NCI-H128 (cell line): ENCODE measurements at regions not wholly inside any gene's neighbourhood (a gene's known extent, or its start where the extent isn't known, plus 50 kb on each side); places are given as distances from the start of the nearest gene placed in this dataset.
"Not testable (repeated sequence)": the region's sequence is repeated elsewhere in the genome, so short reads cannot be mapped to it uniquely, and the experiment has no call there.

Experiments
- DNase-seq: peaks from one replicate; lab custom pipeline; 2025; ENCODE audit not compliant: unreplicated experiment; lab: John Stamatoyannopoulos, UW

DNA sequence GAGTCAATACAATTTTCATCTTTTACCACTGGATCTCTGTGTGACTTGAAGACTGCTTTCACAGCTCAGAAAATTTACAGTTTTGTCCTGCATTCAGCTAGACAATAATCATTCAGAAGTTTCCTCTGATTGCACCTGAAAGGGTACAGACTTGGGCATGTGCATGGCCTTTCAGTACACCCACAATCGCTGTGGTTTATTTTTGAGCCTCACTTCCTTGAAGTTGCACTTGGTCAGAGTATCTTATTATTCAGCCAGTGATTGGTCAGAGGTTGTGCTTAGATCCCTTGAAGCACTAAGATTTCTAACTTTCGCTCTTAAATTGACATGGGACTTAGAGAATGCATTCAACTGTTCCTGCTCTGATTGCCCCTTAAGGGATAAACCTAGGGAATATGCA is 508.2 kb downstream of the FAM181B start:
- DNase-seq: no peak

DNA sequence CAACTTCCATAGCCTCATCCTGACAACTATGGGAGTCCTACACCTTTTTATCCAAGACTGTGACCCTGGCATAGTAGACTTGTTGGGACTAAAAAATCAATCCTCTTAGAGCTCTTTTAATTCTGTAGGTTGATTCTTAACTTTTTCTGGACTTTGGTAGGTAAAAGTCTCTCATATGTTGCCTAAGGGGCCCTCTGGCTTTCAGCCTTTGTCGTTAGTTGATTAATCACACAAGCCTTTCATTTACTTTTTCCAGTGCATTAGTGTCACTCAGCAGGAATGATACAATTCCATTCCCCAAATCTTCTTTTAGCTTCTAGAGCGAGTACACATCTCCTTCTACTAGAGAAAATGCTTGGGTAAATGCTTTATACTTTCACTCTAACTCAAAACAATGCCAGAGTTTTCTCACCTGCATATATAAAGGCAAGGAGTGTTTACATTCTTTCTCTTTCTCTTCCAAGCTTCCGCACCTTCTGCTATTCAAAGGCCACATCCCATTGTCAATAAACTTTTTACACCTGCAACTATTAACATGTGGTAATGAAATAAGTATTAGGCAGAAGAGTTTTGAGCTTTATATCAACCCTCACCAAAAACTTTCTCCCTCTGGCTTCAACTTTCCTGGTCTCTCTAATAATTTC is 516.6 kb downstream of the FAM181B start:
- DNase-seq: no peak

GRCh38 chr11:82210011-82210410 is 523.7 kb downstream of the FAM181B start:
- DNase-seq: no peak

DNA sequence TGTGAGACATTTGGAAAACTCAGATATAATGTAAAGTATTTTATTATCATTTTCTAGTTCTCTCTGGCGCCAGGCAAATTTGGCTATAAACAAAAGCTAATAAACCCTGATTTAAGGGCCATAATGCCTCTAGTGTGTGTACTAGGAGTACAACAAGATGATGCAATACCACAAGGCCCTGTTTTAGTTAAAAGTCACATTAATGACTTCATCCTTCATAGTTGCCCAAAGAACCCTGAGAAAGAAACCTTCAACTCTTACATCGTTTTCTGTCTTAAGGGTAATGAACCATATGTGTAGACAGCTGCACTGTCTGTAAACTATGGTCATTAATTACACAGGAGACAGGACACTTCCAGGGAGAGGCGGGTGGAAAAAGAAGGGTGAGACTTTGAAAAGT is 538.4 kb downstream of the FAM181B start:
- DNase-seq: no peak

GRCh38 chr11:82194521-82194920 is 539.1 kb downstream of the FAM181B start:
- DNase-seq: no peak

GRCh38 chr11:82191695-82192094 is 542.0 kb downstream of the FAM181B start:
- DNase-seq: no peak

DNA sequence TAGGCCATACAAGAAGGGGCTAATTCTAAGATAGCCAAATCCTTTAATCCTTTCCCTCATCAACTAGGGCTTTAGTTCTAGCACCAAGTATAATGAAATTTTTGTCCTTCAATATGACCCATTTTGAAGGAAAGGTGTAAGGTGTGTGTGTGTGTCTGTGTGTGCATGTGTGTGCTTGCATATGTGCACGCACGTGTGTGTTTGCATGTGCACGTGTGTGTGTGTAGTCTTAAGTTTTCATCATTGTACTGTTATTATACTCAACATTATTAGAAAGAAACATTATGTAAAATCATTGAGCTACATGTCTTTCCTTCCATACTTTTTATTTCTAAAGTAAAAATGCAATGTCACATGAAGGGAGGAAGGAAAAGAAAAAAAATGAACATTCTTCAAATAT is 547.7 kb downstream of the FAM181B start:
- no peak for DNase-seq

DNA sequence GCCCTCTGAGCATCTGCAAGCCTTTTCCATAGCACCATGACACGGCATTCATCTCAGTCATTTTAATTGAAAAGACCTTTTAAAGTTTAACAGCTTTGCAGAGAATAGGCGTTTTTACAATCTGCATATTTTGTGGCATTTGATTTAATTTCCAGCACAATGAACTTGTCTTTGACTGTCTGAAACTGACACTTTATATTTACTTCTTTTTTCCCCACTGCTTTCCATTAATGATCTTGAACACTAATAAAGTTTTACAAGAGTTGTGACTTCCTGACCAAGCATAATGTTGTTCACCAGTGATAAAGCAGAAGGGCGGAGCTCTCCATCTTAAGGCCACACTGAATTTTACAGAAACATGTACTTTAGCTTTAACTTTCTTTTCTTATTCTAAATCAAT is 548.7 kb downstream of the FAM181B start:
- DNase-seq: no peak

- DNase-seq: no peak
Measured at GRCh38 chr11:82183346-82183745, 550.3 kb downstream of the FAM181B start.

DNA sequence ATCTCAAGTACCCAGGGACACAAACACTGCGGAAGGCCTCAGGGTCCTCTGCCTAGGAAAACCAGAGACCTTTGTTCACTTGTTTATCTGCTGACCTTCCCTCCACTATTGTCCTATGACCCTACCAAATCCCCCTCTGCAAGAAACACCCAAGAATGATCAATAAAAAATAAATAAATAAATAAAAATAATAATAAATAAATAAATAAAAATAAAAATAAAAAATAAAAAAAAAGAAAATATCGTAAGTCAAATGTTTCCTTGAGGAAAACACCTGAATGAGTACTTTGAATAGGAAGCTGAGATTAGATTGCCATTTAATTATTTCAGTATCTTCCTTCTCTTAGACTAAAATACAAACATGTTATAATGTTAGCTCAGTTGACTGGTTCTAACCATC is 551.0 kb downstream of the FAM181B start:
- DNase-seq: not testable (repeated sequence)

DNA sequence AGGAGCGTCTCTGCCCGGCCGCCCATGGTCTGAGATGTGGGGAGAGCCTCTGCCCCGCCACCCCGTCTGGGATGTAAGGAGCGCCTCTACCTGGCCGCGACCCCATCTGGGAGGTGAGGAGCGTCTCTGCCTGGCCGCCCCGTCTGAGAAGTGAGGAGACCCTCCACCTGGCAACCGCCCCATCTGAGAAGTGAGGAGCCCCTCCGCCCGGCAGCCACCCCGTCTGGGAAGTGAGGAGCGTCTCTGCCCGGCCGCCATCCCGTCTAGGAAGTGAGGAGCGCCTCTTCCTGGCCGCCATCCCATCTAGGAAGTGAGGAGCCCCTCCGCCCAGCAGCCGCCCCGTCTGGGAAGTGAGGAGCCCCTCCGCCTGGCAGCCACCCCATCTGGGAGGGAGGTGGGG is 551.9 kb downstream of the FAM181B start:
- not testable (repeated sequence) for DNase-seq

- no peak for DNase-seq
Measured at GRCh38 chr11:82176945-82177344, 556.7 kb downstream of the FAM181B start.

DNA sequence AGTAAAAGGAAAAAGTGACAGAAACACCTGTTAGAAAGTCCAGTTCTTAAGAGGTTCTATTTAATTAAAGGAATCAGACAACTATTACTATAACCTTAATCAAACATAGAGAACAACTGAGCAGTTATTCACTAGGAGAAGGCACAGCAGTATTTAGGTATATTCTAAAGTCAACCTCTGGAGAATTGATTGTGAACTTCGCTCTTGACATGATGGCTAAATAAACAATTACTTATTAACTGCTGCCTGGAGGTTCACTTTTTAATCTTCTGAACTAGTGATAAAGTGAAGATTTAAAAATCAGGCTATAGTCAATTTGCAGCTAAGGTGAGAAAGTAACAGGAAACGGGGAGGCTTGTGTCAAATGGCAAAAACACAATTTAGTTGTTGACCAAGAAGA is 557.3 kb downstream of the FAM181B start:
- DNase-seq: no peak

DNA sequence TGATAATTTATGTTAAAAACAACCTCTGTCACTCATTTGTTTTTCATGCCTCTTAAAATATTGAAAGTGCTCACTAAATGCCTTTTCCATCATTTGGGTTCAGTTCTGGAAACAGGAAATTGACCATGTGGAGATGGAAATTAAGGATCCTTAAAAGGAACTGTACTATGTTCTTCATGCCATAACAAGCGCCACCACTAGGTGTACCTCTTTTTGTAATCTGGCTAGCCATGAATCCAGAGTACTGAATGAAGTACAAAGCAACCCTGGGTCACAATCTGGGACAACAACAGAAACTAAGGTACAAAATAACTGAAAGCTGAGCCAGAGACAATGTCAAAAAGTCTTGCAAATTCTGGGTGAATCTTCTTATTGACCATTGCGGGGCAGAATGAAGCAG is 559.1 kb downstream of the FAM181B start:
- no peak for DNase-seq

DNA sequence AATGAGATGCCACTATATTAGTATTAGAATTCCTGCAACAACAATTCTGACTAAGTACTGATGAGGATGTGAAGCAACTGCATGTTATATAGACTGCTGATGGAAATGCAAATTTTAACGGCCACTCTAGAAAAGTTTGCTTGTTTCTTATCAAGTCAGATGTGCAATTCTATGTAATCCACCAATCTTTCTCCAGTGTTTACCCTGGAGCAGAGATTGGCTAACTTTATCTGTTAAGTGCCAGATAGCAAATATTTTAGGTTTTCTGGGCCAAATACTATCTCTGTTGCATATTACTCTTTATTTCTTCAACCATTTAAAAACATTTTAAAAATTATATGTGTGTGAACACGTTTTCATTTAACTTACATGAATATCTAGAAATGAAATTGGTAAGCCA is 586.9 kb downstream of the FAM181B start:
- DNase-seq: no peak

DNA sequence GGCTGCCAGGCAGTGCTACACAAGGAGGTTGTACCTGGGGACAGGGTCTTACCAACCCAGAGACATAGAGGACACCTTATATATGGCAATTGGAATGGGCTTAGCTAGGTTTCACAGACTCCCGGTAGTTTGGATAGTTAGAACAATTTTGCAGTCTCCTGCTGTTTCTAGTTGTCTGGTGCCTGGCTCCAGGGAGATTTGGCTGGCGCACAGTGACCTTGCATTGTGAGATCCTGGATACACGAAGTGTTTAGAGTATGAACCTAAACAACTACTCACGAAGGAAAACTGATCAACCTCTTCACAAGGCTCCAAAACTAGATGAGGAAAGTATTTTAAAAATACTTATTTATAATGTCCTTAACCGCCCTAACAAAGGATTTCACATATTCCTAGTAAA is 614.7 kb downstream of the FAM181B start:
- no peak for DNase-seq

DNA sequence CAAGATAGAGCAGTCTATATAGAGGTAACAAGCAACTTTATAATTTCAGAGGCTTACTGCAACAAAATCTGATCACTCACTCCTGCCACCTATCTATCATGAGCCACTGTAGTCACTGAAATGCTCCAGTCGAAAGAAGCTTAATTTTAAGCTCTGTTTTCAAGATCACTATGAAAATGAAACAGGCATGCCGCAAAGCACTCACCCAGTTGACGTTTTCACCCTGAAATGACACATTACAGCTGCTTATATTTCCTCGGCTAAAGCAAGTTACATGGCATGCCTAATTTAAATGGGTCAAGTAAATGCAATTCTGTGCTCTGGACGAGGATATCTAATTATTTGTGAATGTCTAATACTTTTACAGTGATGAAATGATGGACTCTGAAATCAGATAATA is 616.3 kb downstream of the FAM181B start:
- DNase-seq: no peak

DNA sequence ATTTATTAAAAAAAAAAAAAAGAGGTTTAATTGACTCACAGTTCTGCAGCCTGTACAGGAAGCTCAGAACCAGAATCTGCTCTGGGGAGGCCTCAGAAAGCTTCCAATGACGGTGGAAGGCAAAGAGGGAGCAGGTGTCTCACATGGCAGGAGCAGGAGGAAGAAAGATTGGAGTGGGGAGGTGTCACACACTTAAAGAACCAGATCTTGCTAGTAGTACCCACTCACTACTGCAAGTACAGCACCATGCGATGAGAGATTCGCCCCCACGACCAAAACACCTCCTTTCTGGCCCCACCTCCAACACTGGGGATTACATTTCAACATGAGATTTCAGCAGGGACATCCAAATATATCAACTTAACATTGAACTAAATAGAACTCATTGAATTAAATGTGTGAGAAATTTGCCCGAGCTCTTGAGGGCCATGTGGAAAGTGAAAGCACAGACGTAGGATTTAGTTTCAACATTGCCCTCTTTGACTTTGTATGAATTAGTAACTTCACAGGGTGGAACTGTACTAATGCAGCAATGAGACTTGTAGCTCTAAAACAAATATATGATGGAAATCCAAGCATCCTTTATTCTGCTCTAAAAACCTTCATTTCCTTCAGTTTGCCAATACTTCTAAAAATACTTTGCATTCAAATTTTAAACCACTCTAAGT is 628.2 kb downstream of the FAM181B start:
- DNase-seq: no peak

DNA sequence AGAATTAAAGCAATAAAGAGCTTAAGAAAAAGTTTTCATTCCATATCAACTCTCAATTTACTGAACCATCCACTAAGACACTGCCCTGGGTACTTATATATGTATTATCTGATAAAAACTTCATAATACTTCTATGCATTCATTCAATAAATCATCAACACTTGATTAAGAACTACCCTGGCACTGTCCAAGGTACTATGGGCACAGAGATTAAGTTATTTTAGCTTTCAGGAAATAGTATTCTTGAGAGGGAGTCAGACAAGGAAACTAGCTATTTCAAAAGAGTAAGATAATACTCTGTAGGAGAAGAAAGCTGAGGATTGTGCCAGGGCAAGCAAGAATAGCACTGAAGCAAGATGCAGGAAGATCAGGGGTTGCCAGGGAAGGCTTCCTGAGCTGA is 640.8 kb downstream of the FAM181B start:
- no peak for DNase-seq

DNA sequence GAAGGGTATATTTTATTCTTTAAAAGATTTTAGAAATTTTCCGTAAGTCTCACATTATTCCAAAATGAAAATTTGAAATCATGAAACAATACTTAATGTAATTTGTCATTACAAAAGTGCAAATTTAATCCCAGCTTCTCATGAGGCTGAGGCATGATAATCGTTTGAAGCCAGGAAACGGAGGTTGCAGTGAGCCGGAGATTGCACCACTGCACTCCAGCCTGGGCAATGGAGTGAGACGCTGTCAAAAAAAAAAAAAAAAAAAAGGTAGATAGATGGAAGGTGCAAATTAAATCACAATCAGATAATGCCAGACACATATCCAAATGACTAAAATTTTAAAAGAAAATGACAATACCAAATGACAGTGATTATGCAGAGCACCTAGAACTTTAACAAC is 644.2 kb downstream of the FAM181B start:
- no peak for DNase-seq

- no peak for DNase-seq
Measured at GRCh38 chr11:82085493-82085892, 648.2 kb downstream of the FAM181B start.

GRCh38 chr11:82082976-82083375 is 650.7 kb downstream of the FAM181B start:
- DNase-seq: no peak

GRCh38 chr11:82080160-82080559 is 653.5 kb downstream of the FAM181B start:
- DNase-seq: no peak
